Astrocyte of the spinal cord (primary cell): ENCODE measurements at regions not wholly inside any gene's neighbourhood (a gene's known extent, or its start where the extent isn't known, plus 50 kb on each side); places are given as distances from the start of the nearest gene placed in this dataset.

Experiments
- DNase-seq: peaks from one replicate; pipeline ENCODE4 v3.0.0; 2011; ENCODE audit warnings: low read depth, low spot score
- H3K4me3 ChIP-seq: 2 replicates; pipeline ENCODE4 v1.5.1; 2011; ENCODE audit warnings: low read depth, mild to moderate bottlenecking, low read length, moderate library complexity
- CTCF ChIP-seq: IDR thresholded peaks from 2 replicates; pipeline ENCODE4 v1.5.1; 2012; ENCODE audit warnings: low read depth, mild to moderate bottlenecking, low read length, inconsistent platforms
- in situ Hi-C: cut with HindIII; loops from 2 replicates; pipeline ENCODE4 v1.10.0; 2017; ENCODE audit warnings: low sequenced_read_pairs

GRCh38 chr12:31210541-31210940 is 115.4 kb downstream of the SINHCAF start:
- no peak for TF ChIP-seq CTCF
- in situ Hi-C loops = no loop called here

GRCh38 chr12:31214626-31215517 is 111.1 kb downstream of the SINHCAF start:
- in situ Hi-C loops = no loop called here
- DNase-seq = no peak
- TF ChIP-seq CTCF = no peak
- no peak overlapping the region for H3K4me3 ChIP-seq

More at GRCh38 chr12:31210541-31210940, 115.4 kb downstream of the SINHCAF start:
- no peak for DNase-seq
- H3K4me3 ChIP-seq = no peak overlapping the region

GRCh38 chr12:31215518-31216232 is 110.3 kb downstream of the SINHCAF start:
- no peak for TF ChIP-seq CTCF
- no peak overlapping the region for H3K4me3 ChIP-seq
- in situ Hi-C loops = no loop called here
- no peak for DNase-seq

- no peak overlapping the region for H3K4me3 ChIP-seq
- TF ChIP-seq CTCF = no peak
- in situ Hi-C loops = no loop called here
- no peak for DNase-seq
Observed at GRCh38 chr12:31216479-31216878, 109.5 kb downstream of the SINHCAF start.

- TF ChIP-seq CTCF = no peak
- no peak overlapping the region for H3K4me3 ChIP-seq
- no peak for DNase-seq
- in situ Hi-C loops = no loop called here
Observed at GRCh38 chr12:31217356-31218130, 108.4 kb downstream of the SINHCAF start.
